Hematopoietic multipotent progenitor cell treated with erythropoietin and hydrocortisone succinate and interleukin-3 and kit ligand, for 15 days (in vitro differentiated cells): ENCODE measurements at regions not wholly inside any gene's neighbourhood (a gene's known extent, or its start where the extent isn't known, plus 50 kb on each side); places are given as distances from the start of the nearest gene placed in this dataset.

Source experiments
- DNase-seq: peaks from one replicate; pipeline ENCODE4 v3.0.0-alpha.2; 2015; ENCODE audit warnings: low spot score

DNA sequence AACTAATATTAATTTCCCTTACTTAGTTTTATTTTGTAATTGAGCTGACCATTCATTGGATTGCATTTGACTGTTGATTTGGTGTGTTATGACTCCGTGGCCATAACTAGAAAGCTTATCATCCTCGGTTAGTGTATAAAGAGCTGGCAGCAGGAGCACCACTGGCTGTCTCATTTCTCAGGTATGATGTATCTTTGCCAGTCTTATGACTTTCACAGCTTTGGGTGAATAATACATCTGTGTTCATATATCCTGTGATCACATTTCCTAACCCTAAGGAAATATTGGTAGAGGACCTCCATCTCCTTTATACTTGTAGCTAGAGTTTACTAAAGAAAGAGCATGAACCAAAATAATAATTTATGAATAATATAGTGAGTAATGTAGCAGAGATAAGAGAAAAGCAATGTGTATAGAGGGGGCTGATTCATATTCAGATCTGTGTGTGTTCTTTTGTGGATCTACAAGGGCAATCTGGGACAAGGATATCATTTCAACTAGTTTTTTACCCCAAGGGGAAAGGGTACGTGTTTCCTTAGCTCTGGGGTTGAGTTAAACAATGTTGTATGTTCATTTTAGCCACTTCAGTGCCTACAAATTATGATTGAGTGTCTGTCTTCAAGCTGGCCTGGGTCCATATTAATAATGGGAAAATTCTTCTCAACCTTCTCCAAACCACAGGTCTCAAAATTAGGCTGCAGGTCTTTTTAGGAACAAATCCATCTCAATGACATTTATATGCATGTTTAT is 901.7 kb downstream of the NTRK3 start:
- no peak for DNase-seq

DNA sequence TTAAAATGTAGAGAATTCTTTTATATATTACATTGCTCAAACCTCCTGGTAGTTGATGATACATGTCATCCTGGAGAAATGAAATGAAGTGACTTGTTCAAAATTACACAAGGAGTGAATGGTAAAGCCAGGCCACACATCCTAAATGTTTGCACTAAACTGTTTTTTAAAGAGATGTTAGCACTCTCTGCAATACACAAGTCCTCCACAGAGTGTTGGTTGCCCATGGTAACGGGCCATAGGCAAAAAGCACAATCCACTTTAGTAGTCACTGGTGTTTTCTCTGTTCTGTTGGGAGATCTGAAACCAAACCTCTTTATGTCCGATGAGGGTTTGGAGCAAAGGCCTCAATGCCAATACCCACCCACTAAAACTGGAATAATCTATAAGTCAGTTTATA is 907.4 kb downstream of the NTRK3 start:
- no peak for DNase-seq

DNA sequence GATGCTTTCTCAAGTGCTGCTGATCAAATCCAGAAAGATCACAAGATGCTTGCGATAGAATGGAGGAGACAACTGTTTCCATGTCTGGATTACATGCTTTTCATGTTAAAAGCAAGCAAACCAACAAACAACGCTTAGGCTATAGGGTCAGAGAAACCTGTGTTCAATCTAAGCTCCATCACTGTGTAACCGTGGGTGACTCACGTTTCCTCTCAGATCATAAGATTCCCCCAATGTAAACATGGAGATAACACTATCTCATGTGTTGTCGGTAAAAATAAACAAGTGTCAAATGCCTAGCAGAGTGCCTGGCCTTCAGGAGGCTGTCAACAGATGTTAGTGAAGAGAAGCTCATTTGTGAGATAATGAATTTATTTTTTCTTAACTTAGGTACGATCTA is 907.8 kb downstream of the NTRK3 start:
- no peak for DNase-seq

DNA sequence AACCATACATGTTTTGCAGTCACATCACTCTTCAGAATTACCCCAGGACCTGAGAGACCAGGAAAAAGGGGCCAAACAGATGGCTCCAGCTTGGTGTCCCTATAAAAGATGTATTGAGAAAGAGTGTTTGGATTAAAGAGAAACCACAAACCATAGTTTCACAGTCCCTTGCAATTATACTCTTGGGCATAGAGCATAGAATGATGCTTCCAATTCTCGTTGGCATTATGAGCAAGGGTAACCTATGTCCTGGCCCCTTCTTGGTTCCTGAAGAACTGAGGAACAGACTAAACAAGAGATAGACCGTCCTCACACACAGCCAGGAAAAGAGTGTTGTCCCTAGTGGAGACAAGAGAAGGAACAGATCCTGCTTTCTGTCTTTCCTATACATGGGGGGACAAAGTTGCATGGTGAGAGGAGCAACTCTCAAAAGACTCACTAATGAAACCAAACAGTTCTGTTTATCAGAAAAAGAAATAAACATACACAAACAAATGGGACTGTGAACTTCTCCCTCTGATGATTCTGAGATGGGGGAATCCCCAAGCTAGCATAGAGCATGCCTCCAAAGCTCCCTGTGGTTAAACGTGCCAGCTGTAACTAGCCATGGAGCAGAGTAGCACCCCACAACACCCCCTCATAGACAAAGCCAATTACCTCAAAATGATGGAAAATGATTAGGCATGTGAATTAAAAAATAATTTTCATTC is 908.6 kb downstream of the NTRK3 start:
- no peak for DNase-seq

DNA sequence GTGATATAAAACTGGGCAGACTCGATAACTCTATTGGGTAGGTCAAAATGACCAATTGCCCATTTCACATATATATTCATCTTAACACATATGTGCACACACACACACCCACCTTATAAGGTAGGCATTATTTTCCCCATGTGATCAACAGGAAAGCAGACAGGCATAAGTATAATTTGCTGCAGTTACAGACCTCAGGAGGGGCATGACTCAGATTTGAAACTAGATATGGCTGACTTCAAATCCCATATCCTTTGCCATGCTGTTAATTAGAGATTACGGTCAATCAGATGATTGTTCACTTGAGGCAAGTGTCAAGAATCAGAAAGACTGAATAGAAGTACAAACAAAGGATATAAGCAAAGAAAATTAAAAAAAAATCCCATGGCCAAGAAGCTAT is 910.6 kb downstream of the NTRK3 start:
- no peak for DNase-seq

DNA sequence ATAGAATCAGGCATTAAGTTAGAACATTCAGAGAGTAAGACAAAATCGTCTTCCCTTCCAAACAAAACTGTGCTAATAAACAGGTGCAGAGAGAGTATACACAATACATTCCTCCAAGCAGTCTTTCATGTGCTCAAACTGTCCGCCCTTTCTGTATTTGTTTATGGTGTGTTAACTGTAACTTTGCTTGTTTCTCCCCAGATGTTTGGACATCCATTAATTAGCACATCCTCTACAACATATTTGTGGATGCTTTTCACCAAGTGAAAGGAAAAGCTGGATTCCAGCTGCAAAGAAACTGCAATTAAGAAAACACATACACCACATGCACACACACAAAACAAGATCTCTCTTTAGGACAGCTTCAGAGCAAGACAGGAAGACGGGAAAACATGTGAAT is 912.6 kb downstream of the NTRK3 start:
- DNase-seq, result no peak

DNA sequence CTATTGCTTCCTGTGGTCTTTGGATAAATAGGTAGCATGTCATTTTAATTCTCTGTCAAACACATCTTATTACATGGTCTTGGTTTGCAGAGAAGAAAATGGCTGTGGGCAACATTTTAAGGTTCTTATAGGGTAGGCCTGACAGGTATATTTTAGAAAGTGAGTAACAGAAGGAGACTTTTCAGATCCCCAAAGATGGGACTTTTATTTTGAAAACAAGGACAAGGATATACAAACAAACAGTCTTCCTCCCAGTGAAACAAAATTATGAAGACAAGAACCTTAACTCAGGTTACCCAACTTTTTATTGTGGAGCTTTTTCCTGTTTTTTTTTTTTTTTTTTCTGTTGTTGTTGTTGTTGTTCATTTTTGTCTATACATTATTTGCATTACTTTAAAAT is 916.2 kb downstream of the NTRK3 start:
- no peak for DNase-seq

DNA sequence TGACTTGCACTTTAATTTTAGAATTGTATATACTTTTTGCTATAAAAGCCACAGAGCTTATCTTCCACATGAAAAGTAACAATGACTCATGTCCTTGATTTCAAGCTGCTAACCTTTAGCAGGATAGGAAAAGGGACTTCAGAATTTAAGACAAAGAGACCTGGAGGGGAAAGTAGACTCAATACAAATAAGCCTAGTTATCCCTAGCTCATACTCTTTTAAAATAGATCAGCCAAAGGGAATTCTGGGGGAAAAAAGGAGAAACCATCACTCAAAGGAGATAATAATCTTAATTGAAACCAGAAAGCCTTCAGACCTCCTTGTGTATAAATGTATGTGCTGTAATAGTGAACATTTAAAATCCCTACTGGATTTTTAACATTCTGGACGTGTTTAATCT is 930.3 kb downstream of the NTRK3 start:
- no peak for DNase-seq

DNA sequence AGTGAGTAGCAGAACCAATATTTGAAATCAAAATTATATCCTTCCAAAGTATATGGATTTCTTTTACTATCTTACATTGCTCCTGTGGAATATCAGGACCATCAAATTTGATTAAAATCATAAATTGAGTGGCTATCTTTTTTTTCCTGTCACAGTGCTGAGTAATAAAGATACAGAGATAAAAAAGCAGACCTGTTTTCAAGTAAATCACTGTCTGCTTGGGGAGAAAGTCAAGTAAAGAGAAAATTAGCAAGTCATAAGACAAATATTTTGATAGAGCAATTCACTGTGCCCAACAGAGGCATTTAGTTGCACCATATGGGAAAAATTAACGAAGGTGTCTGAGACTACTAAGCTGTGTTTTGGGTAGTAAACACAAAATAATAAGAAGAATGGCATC is 933.7 kb downstream of the NTRK3 start:
- DNase-seq, result no peak

DNA sequence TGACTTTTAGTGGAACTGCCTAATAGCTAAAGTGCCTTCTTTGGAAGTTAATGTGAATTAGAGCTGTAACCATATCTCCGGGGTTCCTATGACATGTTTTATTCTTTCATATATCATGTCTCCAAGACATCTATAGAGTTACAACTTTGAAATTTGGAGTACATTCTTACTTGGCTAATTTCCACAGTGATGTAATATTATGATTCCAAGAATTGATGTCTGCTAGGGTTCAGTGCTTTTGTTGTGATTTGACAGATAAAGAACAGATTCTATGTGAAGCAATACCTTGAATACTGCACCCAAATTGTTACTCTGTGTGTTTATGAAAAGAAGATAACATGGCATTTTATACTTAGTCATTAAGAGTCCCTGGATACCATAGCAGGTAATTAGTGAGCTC is 934.3 kb downstream of the NTRK3 start:
- DNase-seq, result no peak

DNA sequence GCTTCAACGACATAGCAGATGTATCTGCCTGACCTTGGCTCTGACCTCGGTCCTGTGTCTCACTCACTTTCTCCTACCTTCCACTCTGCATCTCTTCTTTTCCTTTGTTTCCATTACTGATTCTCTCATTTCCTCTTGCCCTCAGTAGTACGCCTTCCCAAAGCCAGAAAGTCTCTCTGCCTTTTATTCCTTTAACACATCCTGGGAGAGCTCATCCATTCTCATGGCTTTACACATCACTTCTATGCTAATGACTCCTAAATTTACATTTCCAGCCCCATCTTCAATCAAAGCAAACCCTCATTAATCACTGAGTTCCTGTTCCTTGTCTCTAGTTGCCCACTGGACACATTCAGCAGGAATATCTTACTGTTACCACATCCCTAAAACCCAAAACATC is 938.6 kb downstream of the NTRK3 start:
- no peak for DNase-seq

DNA sequence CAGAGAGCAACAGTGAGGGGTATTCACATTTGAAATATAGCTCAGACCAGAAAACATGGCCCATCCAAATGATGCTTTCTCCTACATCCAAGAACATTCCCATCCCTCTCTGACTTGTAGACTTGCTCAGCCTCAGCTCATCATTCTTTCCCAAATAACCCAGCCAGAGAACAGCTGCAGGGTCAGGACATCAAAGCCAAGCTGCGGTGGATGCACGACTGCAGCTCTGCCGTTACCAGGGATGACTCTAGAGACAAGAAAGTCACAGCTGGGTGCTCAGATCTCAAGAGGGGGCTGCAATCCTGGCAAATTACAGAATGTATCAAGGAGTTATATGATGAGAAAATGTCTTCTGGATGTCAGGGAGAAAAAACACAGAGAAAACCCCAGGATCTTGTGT is 944.3 kb downstream of the NTRK3 start:
- no peak for DNase-seq

DNA sequence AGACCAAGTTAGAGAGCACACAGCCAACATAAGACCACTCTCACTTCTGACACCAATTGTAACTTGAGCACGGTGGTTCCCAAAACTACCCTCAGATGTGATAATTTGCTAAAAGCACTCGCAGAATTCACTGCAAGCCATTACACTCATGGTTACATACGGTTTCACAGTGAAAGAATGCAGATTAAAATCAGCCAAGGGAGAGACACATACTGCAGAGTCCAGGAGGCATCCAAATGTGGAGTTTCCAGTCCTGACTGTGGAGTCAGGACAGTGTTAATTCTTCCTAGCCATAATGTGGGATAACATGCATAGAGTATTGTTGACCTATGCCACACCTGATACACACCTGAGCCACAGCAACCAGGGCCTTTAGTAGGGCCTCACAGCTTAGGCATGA is 956.4 kb downstream of the NTRK3 start:
- no peak for DNase-seq

DNA sequence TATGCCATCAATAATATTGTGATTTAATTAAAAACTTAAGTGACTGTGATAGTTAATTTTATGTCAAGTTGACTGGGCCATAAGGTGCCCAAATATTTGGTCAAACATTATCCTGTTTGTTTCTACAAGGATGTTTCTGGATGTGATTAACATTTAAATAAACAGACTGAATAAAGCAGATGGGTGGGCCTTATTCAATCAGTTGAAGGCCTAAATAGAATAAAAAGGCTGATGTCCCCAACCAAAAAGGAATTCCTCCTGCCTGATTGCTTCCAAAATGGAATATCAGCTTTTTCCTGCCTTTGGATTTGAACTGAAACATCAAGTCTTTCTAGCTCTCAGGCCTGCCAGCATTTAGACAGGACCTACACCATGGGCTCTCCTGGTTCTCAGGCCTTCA is 961.7 kb downstream of the NTRK3 start:
- no peak for DNase-seq

DNA sequence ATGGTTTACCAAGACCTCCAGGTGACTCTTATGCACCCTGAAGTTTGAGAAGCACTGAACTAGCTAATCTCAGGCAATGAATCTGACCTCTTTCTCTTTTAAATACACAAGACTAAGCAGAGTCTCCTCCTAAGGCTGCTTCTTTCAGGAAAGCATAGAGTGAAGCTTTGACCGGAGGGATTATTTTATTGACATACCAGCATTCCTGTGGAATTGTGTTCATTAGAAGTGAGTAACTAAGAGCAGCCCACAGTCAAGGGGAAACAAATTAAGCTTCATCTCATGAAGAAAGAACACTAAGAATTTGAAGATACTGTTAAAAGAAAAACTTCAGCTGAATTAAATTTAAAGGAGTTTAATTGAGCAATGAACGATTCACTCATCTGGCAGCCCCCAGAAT is 963.5 kb downstream of the NTRK3 start:
- DNase-seq, result no peak

DNA sequence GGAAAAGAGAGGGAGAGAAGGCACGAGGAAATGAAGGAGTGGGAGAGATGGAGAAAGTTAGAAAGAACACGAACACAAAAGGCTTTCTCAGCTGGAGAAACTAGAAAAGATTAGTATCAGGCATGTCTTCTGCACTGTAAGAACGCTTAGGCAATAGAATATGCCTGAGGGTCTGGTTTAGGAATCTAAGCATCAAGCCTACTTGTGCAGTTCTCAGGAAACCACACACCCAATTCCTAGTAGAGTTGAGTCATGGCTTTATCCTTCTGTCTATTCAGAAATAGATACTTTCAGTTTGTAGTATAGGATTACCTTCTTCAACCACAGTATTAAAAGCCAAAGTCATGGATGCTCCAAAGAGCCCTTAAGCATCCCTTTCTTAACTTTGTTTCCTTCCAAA is 969.4 kb downstream of the NTRK3 start:
- no peak for DNase-seq

DNA sequence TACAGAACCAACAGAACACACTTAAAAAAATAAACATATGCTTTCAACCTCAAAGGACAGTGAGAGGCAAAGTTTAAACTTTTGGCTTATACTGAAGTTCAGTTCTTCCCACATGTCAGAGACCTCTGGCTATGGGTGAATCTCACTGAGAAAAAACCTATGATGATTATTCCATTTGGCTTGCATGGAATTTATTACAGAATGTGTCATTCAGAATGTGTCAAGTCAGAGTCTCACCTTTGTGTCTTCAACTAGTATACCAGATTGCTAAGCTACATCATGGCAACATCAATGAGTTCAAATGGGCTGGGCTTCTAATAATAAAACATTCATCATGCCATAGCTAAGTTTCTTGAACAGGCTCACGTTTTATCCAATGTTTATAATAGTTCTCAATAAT is 987.0 kb downstream of the NTRK3 start:
- no peak for DNase-seq

DNA sequence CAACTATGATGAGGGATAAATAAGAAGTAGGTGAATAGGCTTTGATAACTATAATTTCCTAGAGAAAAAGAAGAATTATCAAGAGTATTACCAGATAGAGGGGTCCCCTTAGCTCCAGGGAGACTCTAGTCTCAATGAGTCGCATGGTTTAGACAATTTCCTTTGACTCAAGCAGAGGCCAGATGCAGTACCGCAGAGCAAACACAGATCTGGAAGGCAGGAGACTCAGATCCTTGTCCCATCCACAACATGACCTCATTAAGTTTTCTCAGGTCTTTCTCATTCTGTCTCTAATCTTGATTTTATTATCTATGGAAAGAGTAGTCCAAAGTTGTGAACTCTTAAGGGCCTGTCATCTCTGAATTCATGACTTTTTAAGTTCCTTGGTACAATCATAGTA is 987.9 kb downstream of the NTRK3 start:
- no peak for DNase-seq

DNA sequence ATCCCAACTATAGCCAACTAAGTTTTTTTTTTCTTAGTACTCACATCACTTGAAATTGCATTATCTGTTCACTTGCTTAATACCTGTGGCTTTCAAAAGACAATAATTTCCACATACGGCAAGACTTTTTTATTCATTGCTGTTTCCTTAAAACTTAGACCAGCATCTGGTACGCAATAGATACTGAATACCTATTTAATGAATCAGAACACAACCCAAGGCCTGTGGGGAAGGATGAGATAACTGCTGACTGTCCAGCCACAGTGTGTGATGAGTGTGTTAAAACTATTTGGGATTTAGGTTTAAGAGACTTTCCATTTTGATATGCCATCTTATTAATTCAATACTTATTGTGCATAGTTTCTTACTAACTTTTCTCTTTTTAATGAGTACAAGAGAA is 988.7 kb downstream of the NTRK3 start:
- DNase-seq, result no peak

DNA sequence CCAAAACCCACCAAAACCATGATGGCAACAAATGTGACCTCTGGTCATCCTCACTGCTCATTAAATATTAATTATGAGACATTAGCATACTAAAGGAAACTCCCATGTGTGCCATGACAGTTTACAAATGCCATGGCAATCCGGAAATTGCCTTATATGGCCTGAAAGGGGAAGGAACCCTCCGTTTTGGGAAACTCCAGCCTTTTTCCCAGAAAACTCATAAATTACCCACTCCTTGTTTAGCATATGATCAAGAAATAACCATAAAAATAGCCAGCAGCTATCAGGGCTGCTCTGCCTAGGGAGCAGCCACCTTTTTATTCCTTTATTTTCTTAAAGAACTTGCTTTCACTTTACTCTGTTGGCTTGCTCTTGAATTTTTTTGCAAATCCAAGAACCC is 992.7 kb downstream of the NTRK3 start:
- no peak for DNase-seq

DNA sequence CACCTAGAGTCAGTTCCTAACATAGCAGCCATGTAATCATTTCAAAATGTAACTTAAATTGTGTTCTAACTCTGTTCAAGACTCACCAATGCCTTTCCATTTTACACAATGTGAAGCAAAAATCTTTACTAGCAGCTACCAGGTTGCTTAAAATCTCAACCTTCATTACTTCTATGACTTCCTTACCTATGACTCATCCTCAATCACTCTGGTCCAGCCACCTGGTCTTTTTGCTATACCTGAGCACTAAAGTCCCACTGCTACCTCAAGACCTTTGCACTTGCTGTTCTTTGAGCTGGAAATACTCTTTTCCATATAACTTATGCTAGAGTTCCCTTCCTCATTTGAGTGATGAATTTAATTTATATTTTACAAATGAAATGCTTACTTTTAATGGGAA is 993.2 kb downstream of the NTRK3 start:
- DNase-seq, result no peak

DNA sequence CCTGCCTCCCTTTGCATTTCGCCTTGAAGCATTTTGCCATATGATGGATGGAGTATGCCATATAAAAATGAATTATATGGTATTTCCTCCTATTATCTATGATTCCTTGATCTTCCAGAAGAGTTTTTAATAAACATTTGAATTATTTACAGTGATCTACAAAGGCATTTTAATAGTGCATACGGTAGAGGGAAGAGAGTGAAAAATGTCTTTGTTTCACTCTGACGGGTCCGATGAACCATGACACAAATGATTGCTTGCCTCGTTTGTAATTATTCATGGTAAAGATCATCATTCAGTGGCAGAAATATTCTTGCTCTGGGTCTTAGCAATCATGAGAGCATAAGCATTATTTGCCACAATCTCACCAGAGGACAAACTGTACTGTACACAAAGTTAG is 1010.9 kb downstream of the NTRK3 start:
- DNase-seq, result no peak

DNA sequence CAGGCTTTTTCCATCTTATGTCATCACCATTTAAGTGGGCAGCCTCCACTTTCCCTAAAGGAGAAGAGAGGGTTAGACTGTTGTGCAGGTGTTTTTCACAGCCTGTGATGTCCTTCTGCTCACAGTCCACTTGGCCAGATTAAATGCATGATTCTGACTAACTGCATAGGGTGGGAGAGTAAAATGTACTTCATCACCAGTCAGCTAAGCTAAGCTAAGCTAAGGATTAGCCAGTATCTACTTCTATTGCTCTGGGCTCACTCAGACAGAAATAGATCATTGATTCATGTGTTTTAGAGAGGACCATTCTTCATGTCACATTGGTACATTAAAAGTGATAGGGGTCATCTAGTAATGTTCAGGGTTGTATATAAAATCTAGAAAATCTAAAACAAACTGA is 1013.1 kb downstream of the NTRK3 start:
- no peak for DNase-seq

DNA sequence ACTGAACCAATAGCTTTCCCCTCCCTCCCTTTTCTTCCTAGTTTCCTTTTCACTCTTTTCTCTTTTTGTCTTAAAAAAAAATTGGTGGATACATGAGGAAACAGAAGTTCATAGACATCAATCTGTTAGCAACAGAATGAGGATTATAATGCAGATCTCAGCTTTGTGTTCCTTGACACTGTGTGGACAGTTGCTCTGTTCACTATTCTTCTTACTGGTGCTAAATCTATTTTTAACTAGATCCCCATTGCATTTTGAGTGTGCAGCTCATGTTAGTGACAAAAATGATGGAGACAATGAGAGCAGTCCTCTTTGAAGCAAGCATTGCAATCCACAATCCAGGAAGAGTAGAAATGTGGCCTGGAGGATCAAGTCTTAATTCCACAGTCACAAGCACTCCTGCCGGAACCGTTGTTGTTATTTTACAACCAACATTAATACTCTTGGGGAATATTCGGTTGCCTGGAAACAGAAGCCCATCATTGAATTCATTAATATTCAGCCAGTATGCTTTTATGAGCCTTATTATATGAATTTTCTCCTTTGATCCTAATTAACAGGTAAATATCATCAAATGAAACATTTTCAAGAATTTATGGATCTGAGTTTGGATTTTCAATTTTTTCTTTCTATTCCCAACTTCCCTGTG is 1016.8 kb downstream of the NTRK3 start:
- no peak for DNase-seq
